Retinal pigment epithelial cell (primary cell): ENCODE measurements at regions not wholly inside any gene's neighbourhood (a gene's known extent, or its start where the extent isn't known, plus 50 kb on each side); places are given as distances from the start of the nearest gene placed in this dataset.

Source experiments
- DNase-seq: peaks from one replicate; pipeline ENCODE4 v3.0.0-alpha.2; 2010; ENCODE audit warnings: low read depth
- H3K4me3 ChIP-seq: 2 replicates; pipeline ENCODE4 v1.5.1; 2011; ENCODE audit warnings: mild to moderate bottlenecking, low read length, control low read depth, moderate library complexity
- CTCF ChIP-seq: conservative IDR thresholded peaks from 2 replicates; pipeline ENCODE4 v1.5.1; 2011; ENCODE audit warnings: low read depth, low read length, control low read depth, inconsistent platforms

GRCh38 chr16:66223176-66223780 lies 143.2 kb upstream of the CDH5 start:
- no peak for DNase-seq
- TF ChIP-seq CTCF: no peak
- no peak overlapping the region for H3K4me3 ChIP-seq

GRCh38 chr16:66222756-66223155 lies 143.7 kb upstream of the CDH5 start:
- DNase-seq: no peak
- TF ChIP-seq CTCF: no peak
- no peak overlapping the region for H3K4me3 ChIP-seq

DNA sequence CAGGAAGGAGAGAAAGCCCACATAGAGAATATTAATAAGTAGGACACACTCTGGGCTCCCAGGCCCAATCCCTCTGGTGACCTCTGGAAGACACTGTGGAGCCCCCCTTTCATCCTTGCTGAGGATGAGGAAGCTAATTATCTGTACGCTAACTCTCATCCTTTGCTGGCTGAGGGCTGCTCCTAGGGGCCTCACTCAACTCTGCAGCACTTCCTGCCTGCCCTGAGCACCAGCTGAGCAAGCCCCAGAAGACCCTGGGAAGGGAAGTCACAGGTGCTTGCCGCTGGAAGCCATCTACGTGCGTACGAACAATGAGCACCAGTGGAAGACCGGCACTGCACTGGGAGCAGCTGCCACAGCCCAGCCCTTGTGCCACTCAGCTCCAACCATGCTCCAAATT lies 145.8 kb upstream of the CDH5 start:
- no peak overlapping the region for H3K4me3 ChIP-seq

DNA sequence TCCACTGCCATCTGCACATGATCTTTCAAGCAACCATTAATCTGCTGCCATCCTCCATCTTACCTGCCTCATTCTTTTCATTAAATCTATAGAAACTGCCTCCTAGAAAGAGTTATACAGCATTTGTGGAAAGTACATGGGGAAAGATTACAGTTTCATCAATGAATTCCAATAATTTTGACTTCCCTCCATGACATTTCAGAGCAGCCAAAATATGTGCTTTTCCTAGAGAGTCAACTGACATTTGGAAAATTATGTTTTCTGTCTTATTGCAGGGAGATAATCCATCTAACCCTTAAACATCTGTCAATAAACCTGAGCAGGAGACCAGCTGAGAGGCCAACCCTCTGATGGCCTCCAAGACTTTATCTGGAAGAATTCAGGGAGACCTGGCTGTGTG lies 147.0 kb upstream of the CDH5 start:
- DNase-seq: no peak
- no peak for TF ChIP-seq CTCF
- H3K4me3 ChIP-seq: no peak overlapping the region

More for the DNA sequence above, 145.8 kb upstream of the CDH5 start:
- TF ChIP-seq CTCF: no peak
- no peak for DNase-seq

- no peak for DNase-seq
- TF ChIP-seq CTCF: no peak
- H3K4me3 ChIP-seq: no peak overlapping the region
Observed at GRCh38 chr16:66212428-66212827, 154.1 kb upstream of the CDH5 start.

GRCh38 chr16:66211651-66212050 lies 154.8 kb upstream of the CDH5 start:
- no peak overlapping the region for H3K4me3 ChIP-seq
- DNase-seq: no peak
- no peak for TF ChIP-seq CTCF

- TF ChIP-seq CTCF: no peak
- DNase-seq: no peak
- no peak overlapping the region for H3K4me3 ChIP-seq
Observed at GRCh38 chr16:66207883-66208265, 158.6 kb upstream of the CDH5 start.
